ENCODE measurements at regions not wholly inside any gene's neighbourhood (a gene's known extent, or its start where the extent isn't known, plus 50 kb on each side); places are given as distances from the start of the nearest gene placed in this dataset.
A peak's percentile ranks its signal among the peaks of the same experiment; 100 is the strongest.
"Not testable (repeated sequence)": the region's sequence is repeated elsewhere in the genome, so short reads cannot be mapped to it uniquely, and the experiment has no call there.

- no peak overlapping the region for H2AFZ ChIP-seq (ENCODE audit: insufficient read depth, low read length, poor library complexity)
- H4K91ac ChIP-seq (ENCODE audit: low read depth, low read length) = no peak overlapping the region
- no peak overlapping the region for H2AK5ac ChIP-seq (ENCODE audit: low read length)
- H3K4me2 ChIP-seq (ENCODE audit: low read length) = no peak overlapping the region
- H4K12ac ChIP-seq (ENCODE audit: low read depth, low read length) = no peak overlapping the region
- H3K4me3 ChIP-seq (ENCODE audit: low read depth, low read length) = no peak overlapping the region
- no peaks in the 10 kb centered on the region for H3K36me3 ChIP-seq (ENCODE audit: control insufficient read depth in 1 of 2, insufficient read depth in 2 of 2, low read length in 2 of 2)
- no peak overlapping the region for H3K27ac ChIP-seq (ENCODE audit: low read depth, low read length)
- no peak overlapping the region for H2BK120ac ChIP-seq (ENCODE audit: insufficient read depth, low read length, poor library complexity)
- H3K23ac ChIP-seq (ENCODE audit: low read length) = peak overlapping the region; percentile 63
- H3K79me2 ChIP-seq (ENCODE audit: control insufficient read depth, insufficient read depth, low read length, poor library complexity) = no peaks in the 10 kb centered on the region
- no peak overlapping the region for H2BK5ac ChIP-seq (ENCODE audit: low read depth, low read length, poor library complexity)
- no peak overlapping the region for H3K14ac ChIP-seq (ENCODE audit: low read length)
- H3K4me1 ChIP-seq (ENCODE audit: control insufficient read depth in 1 of 2, insufficient read depth in 2 of 2, low read length in 2 of 2) = peaks cover 0 to 3% of the 10 kb centered on the region in 2 experiments
- H3K79me1 ChIP-seq (ENCODE audit: low read length) = no peaks in the 10 kb centered on the region
- H2BK12ac ChIP-seq (ENCODE audit: low read length) = no peak overlapping the region
- H3K18ac ChIP-seq (ENCODE audit: low read length) = no peak overlapping the region
- H4K8ac ChIP-seq (ENCODE audit: low read depth, low read length) = no peak overlapping the region
- DNase-seq = no peak
- no peaks in the 10 kb centered on the region for H3K27me3 ChIP-seq (ENCODE audit: insufficient read depth, low read length)
- no peak overlapping the region for H3K9ac ChIP-seq (ENCODE audit: low read length)
- no peak overlapping the region for H3K4ac ChIP-seq (ENCODE audit: low read depth, low read length)
- WGBS (ENCODE audit: extremely low coverage, insufficient coverage, insufficient read length) = no CpG with 5 or more reads among the region's 5 CpGs
- H3K9me3 ChIP-seq (ENCODE audit: insufficient read depth, low read depth, low read length) = no peaks in the 10 kb centered on the region
These were observed 131.8 kb downstream of the ABCC12 start for GRCh38 chr16:48024042-48024441.

DNA sequence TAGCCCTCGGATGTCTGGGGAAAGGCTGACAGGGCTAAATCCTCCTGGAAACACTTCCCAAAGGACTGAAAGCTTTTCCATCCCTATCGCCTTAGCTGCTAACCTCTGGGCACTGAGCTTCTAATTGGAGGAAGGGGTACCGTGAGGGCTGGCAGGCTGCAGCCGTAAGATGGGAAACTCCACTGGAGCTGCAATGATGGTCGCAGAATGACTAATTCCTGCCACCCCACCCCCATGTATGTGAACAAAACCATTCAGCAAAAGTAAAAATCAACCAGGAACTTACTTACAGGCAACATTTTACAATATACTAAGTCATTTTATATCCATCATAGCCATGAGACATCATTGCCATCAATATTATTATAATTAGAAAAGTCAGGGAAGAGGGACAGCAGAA is 133.3 kb downstream of the ABCC12 start:
- Histone ChIP-seq H3K9ac (ENCODE audit: low read length) (no peak overlapping the region), H3K79me1 (ENCODE audit: low read length) (no peaks in the 10 kb centered on the region), H3K79me2 (ENCODE audit: control insufficient read depth, insufficient read depth, low read length, poor library complexity) (no peaks in the 10 kb centered on the region), H2BK5ac (ENCODE audit: low read depth, low read length, poor library complexity) (no peak overlapping the region), H3K27ac (ENCODE audit: low read depth, low read length) (no peak overlapping the region), H3K4ac (ENCODE audit: low read depth, low read length) (no peak overlapping the region), H3K4me1 (ENCODE audit: control insufficient read depth in 1 of 2, insufficient read depth in 2 of 2, low read length in 2 of 2) (peaks cover 0 to 3% of the 10 kb centered on the region in 2 experiments), H3K36me3 (ENCODE audit: control insufficient read depth in 1 of 2, insufficient read depth in 2 of 2, low read length in 2 of 2) (no peaks in the 10 kb centered on the region), H2AK5ac (ENCODE audit: low read length) (no peak overlapping the region), H4K12ac (ENCODE audit: low read depth, low read length) (no peak overlapping the region), H3K27me3 (ENCODE audit: insufficient read depth, low read length) (no peaks in the 10 kb centered on the region), H2BK12ac (ENCODE audit: low read length) (no peak overlapping the region), H3K14ac (ENCODE audit: low read length) (no peak overlapping the region), H2BK120ac (ENCODE audit: insufficient read depth, low read length, poor library complexity) (no peak overlapping the region), H3K23ac (ENCODE audit: low read length) (no peak overlapping the region), H3K4me2 (ENCODE audit: low read length) (no peak overlapping the region), H3K18ac (ENCODE audit: low read length) (no peak overlapping the region), H3K9me3 (ENCODE audit: insufficient read depth, low read depth, low read length) (no peaks in the 10 kb centered on the region), H4K91ac (ENCODE audit: low read depth, low read length) (no peak overlapping the region), H4K8ac (ENCODE audit: low read depth, low read length) (no peak overlapping the region), H2AFZ (ENCODE audit: insufficient read depth, low read length, poor library complexity) (no peak overlapping the region), H3K4me3 (ENCODE audit: low read depth, low read length) (no peak overlapping the region)
- WGBS (ENCODE audit: extremely low coverage, insufficient coverage, insufficient read length) = no CpG with 5 or more reads among the region's 5 CpGs
- no peak for DNase-seq

GRCh38 chr16:48020617-48021016 is 135.2 kb downstream of the ABCC12 start:
- not testable (repeated sequence) for H3K9me3 ChIP-seq (ENCODE audit: insufficient read depth, low read depth, low read length); H3K36me3 ChIP-seq (ENCODE audit: control insufficient read depth in 1 of 2, insufficient read depth in 2 of 2, low read length in 2 of 2); H3K23ac ChIP-seq (ENCODE audit: low read length); H3K79me2 ChIP-seq (ENCODE audit: control insufficient read depth, insufficient read depth, low read length, poor library complexity); H2BK5ac ChIP-seq (ENCODE audit: low read depth, low read length, poor library complexity); DNase-seq; H4K8ac ChIP-seq (ENCODE audit: low read depth, low read length); H2BK120ac ChIP-seq (ENCODE audit: insufficient read depth, low read length, poor library complexity); H4K91ac ChIP-seq (ENCODE audit: low read depth, low read length); H3K4me3 ChIP-seq (ENCODE audit: low read depth, low read length); H2BK12ac ChIP-seq (ENCODE audit: low read length); H3K4me1 ChIP-seq (ENCODE audit: control insufficient read depth in 1 of 2, insufficient read depth in 2 of 2, low read length in 2 of 2); H3K4ac ChIP-seq (ENCODE audit: low read depth, low read length); H3K27ac ChIP-seq (ENCODE audit: low read depth, low read length); H3K79me1 ChIP-seq (ENCODE audit: low read length); H3K4me2 ChIP-seq (ENCODE audit: low read length); H3K9ac ChIP-seq (ENCODE audit: low read length); H4K12ac ChIP-seq (ENCODE audit: low read depth, low read length); H3K18ac ChIP-seq (ENCODE audit: low read length); H3K27me3 ChIP-seq (ENCODE audit: insufficient read depth, low read length); H2AK5ac ChIP-seq (ENCODE audit: low read length); H3K14ac ChIP-seq (ENCODE audit: low read length); H2AFZ ChIP-seq (ENCODE audit: insufficient read depth, low read length, poor library complexity)
- WGBS (ENCODE audit: extremely low coverage, insufficient coverage, insufficient read length) = no CpG with 5 or more reads among the region's 6 CpGs

- peaks cover 0 to 4% of the 10 kb centered on the region in 2 experiments for H3K4me1 ChIP-seq (ENCODE audit: control insufficient read depth in 1 of 2, insufficient read depth in 2 of 2, low read length in 2 of 2)
- H2BK5ac ChIP-seq (ENCODE audit: low read depth, low read length, poor library complexity) = no peak overlapping the region
- H3K4me2 ChIP-seq (ENCODE audit: low read length) = no peak overlapping the region
- H3K4me3 ChIP-seq (ENCODE audit: low read depth, low read length) = no peak overlapping the region
- H3K23ac ChIP-seq (ENCODE audit: low read length) = no peak overlapping the region
- no peak overlapping the region for H2AK5ac ChIP-seq (ENCODE audit: low read length)
- H3K27ac ChIP-seq (ENCODE audit: low read depth, low read length) = no peak overlapping the region
- no peak overlapping the region for H4K91ac ChIP-seq (ENCODE audit: low read depth, low read length)
- no peak overlapping the region for H2BK120ac ChIP-seq (ENCODE audit: insufficient read depth, low read length, poor library complexity)
- H3K79me2 ChIP-seq (ENCODE audit: control insufficient read depth, insufficient read depth, low read length, poor library complexity) = no peaks in the 10 kb centered on the region
- H3K36me3 ChIP-seq (ENCODE audit: control insufficient read depth in 1 of 2, insufficient read depth in 2 of 2, low read length in 2 of 2) = no peaks in the 10 kb centered on the region
- no peak overlapping the region for H2BK12ac ChIP-seq (ENCODE audit: low read length)
- no peaks in the 10 kb centered on the region for H3K27me3 ChIP-seq (ENCODE audit: insufficient read depth, low read length)
- H3K9me3 ChIP-seq (ENCODE audit: insufficient read depth, low read depth, low read length) = no peaks in the 10 kb centered on the region
- no peak overlapping the region for H3K14ac ChIP-seq (ENCODE audit: low read length)
- no peak overlapping the region for H4K12ac ChIP-seq (ENCODE audit: low read depth, low read length)
- no peak overlapping the region for H3K18ac ChIP-seq (ENCODE audit: low read length)
- H3K79me1 ChIP-seq (ENCODE audit: low read length) = no peaks in the 10 kb centered on the region
- peak; percentile 79 to 91 for DNase-seq
- no CpG with 5 or more reads among the region's 10 CpGs for WGBS (ENCODE audit: extremely low coverage, insufficient coverage, insufficient read length)
- no peak overlapping the region for H2AFZ ChIP-seq (ENCODE audit: insufficient read depth, low read length, poor library complexity)
- H3K4ac ChIP-seq (ENCODE audit: low read depth, low read length) = no peak overlapping the region
- H3K9ac ChIP-seq (ENCODE audit: low read length) = no peak overlapping the region
- H4K8ac ChIP-seq (ENCODE audit: low read depth, low read length) = no peak overlapping the region
These were observed 141.3 kb downstream of the ABCC12 start for GRCh38 chr16:48014349-48015135.

Measured in trophoblast cell (in vitro differentiated cells and primary cell).